Transverse colon (tissue), 4 donors: ENCODE measurements at regions not wholly inside any gene's neighbourhood (a gene's known extent, or its start where the extent isn't known, plus 50 kb on each side); places are given as distances from the start of the nearest gene placed in this dataset.

ENCODE experiments used
- DNase-seq: peaks from one replicate; pipeline ENCODE4 v3.0.0-alpha.2; 2019
- H3K27ac ChIP-seq, 4 donors: fragments of 200-600 bp; sonication (generic); 2 replicates each; pipeline ENCODE4 v1.5.1; 2016 to 2018; ENCODE audit warnings: inconsistent platforms in 4 of 4
- H3K27me3 ChIP-seq: fragments of 200-600 bp; sonication (generic); 2 replicates; pipeline ENCODE4 v1.5.1; 2017; ENCODE audit warnings: inconsistent platforms
- H3K36me3 ChIP-seq, 4 donors: fragments of 200-600 bp; sonication (generic); 2 replicates each; pipeline ENCODE4 v1.5.1; 2017 to 2019; ENCODE audit warnings: inconsistent platforms in 4 of 4
- H3K4me1 ChIP-seq, 4 donors: fragments of 200-600 bp; sonication (generic); 2 replicates each; pipeline ENCODE4 v1.5.1; 2017 to 2020; ENCODE audit warnings: inconsistent platforms in 4 of 4
- H3K4me3 ChIP-seq, 4 donors: fragments of 200-600 bp; sonication (generic); 1 replicate in 1 of 4; 2 replicates in 3 of 4; pipeline versions ENCODE4 v1.5.1 to v1.6.1; 2017 to 2019; ENCODE audit warnings: inconsistent platforms in 4 of 4
- H3K9me3 ChIP-seq, 2 donors: fragments of 200-600 bp; sonication (generic); 2 replicates each; pipeline ENCODE4 v1.5.1; 2017 to 2019; ENCODE audit warnings: inconsistent platforms in 2 of 2
- EP300 ChIP-seq: sonication (generic); formaldehyde crosslinking; IDR thresholded peaks from one replicate; pipeline ENCODE4 v1.6.1; 2017; ENCODE audit warnings: antibody characterized with exemption, low read depth
- POLR2A ChIP-seq: fragments of 450-650 bp; IDR thresholded peaks from one replicate; pipeline ENCODE4 v1.6.1; 2016; ENCODE audit warnings: antibody characterized with exemption, mild to moderate bottlenecking, moderate library complexity
- POLR2AphosphoS5 ChIP-seq, 3 donors: sonication (generic); formaldehyde crosslinking; IDR thresholded peaks; one replicate each; pipeline ENCODE4 v1.6.1; 2016; ENCODE audit warnings: antibody characterized with exemption in 3 of 3
- WGBS, 2 donors: methylation state at CpG; one replicate each; pipeline ENCODE4 v1.1.5; 2018; ENCODE audit warnings: low coverage in 1 of 2; 5-methylcytosine and 5-hydroxymethylcytosine counted together
- in situ Hi-C, 4 donors: fragments of 200-750 bp; cut with MboI; loops; one replicate each; pipeline versions ENCODE4 v1.15.0 to v1.15.1; 2017; ENCODE audit warnings: low sequenced_read_pairs in 3 of 4, low pct_ligation_motif_present in 1 of 4, low pct_unique_long_range_greater_than_20kb in 1 of 4
- intact Hi-C: fragments of 100-400 bp; cut with DNase I; formaldehyde crosslinking; loops from one replicate; pipeline ENCODE4 v1.15.1; 2023; ENCODE audit warnings: low total_unique reads
- TF ChIP-seq, protein P1 (sequence below), 5 experiments: fragments of 200-600 bp in 3 of 5; fragments of 450-650 bp in 2 of 5; sonication (generic) in 3 of 5; IDR thresholded peaks; 1 replicate in 2 of 5; 2 replicates in 3 of 5; pipeline ENCODE4 v1.5.1; 2016 to 2017; ENCODE audit warnings: antibody characterized with exemption in 5 of 5, inconsistent platforms in 3 of 5, mild to moderate bottlenecking in 2 of 5, moderate library complexity in 1 of 5

- no peaks in the 10 kb centered on the region for H3K27me3 ChIP-seq
- no peaks in the 10 kb centered on the region for H3K9me3 ChIP-seq
- H3K4me1 ChIP-seq = no peaks in the 10 kb centered on the region
- in situ Hi-C loops = no loop called here
- intact Hi-C loops = no loop called here
- DNase-seq = no peak
- WGBS, 2 donors = 75 to 89% methylated on average over 2 to 3 of the region's 3 CpGs
- no peak overlapping the region for H3K4me3 ChIP-seq
- H3K36me3 ChIP-seq = no peaks in the 10 kb centered on the region
- H3K27ac ChIP-seq = no peak overlapping the region
- TF ChIP-seq, protein P1, sequence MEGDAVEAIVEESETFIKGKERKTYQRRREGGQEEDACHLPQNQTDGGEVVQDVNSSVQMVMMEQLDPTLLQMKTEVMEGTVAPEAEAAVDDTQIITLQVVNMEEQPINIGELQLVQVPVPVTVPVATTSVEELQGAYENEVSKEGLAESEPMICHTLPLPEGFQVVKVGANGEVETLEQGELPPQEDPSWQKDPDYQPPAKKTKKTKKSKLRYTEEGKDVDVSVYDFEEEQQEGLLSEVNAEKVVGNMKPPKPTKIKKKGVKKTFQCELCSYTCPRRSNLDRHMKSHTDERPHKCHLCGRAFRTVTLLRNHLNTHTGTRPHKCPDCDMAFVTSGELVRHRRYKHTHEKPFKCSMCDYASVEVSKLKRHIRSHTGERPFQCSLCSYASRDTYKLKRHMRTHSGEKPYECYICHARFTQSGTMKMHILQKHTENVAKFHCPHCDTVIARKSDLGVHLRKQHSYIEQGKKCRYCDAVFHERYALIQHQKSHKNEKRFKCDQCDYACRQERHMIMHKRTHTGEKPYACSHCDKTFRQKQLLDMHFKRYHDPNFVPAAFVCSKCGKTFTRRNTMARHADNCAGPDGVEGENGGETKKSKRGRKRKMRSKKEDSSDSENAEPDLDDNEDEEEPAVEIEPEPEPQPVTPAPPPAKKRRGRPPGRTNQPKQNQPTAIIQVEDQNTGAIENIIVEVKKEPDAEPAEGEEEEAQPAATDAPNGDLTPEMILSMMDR (IDR thresholded peaks at IDR 0.05) = no peak
- TF ChIP-seq EP300 (no peak), POLR2A (no peak), POLR2AphosphoS5 (IDR thresholded peaks at IDR 0.05) (no peak)
These were observed 453.5 kb downstream of the CAAP1 start for GRCh38 chr9:26439061-26439624.

GRCh38 chr9:26437056-26437711 is 455.4 kb downstream of the CAAP1 start:
- Histone ChIP-seq H3K27ac (no peak overlapping the region), H3K36me3 (no peaks in the 10 kb centered on the region), H3K4me3 (no peak overlapping the region), H3K9me3 (no peaks in the 10 kb centered on the region), H3K4me1 (no peaks in the 10 kb centered on the region), H3K27me3 (no peaks in the 10 kb centered on the region)
- WGBS, 2 donors = 8% methylated on average over 1 of the region's 1 CpG; no CpG with 5 or more reads in 1 of the 2 donors
- intact Hi-C loops (no loop called here), in situ Hi-C loops (no loop called here)
- TF ChIP-seq EP300 = no peak
- no peak for TF ChIP-seq POLR2A
- TF ChIP-seq POLR2AphosphoS5 (IDR thresholded peaks at IDR 0.05) = no peak
- TF ChIP-seq, protein P1 (IDR thresholded peaks at IDR 0.05) = no peak
- no peak for DNase-seq

DNA sequence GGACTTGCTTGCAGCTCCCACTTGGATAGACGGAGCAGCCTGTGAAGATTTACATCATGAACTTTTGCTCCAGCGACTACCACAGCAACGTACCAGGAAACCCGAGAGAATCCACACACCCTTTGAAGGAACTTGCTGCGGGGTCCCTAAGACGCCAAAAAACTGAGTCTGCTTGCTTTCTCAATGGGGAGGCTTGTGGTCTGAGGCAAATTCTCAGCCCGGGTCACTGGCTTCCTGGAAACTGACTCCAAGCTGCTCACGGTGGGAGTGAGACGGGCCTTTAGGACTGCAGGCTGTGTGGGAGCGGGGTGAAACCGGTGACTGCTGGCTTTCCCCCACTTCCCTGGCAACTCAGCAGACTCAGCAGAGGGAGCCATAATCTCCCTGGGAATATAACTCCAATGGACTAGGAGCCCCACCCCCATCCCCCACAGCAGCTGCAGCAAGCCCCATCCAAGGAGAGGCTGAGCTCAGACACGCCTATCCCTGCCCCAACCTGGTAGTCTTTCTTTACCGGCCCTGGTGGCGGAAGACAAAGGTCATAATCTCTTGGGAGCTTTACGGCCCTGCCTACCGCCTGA is 466.0 kb downstream of the CAAP1 start:
- no peaks in the 10 kb centered on the region for H3K27me3 ChIP-seq
- 86% methylated on average over 16 of the region's 16 CpGs; no CpG with 5 or more reads in 1 of the 2 donors for WGBS, 2 donors
- no peak overlapping the region for H3K4me3 ChIP-seq
- H3K36me3 ChIP-seq = no peaks in the 10 kb centered on the region
- in situ Hi-C loops (no loop called here), intact Hi-C loops (no loop called here)
- no peaks in the 10 kb centered on the region for H3K4me1 ChIP-seq
- no peak overlapping the region for H3K27ac ChIP-seq
- no peaks in the 10 kb centered on the region for H3K9me3 ChIP-seq
- DNase-seq = no peak
- TF ChIP-seq EP300 (no peak), POLR2AphosphoS5 (IDR thresholded peaks at IDR 0.05) (no peak)
- TF ChIP-seq, protein P1 (IDR thresholded peaks at IDR 0.05) = no peak

DNA sequence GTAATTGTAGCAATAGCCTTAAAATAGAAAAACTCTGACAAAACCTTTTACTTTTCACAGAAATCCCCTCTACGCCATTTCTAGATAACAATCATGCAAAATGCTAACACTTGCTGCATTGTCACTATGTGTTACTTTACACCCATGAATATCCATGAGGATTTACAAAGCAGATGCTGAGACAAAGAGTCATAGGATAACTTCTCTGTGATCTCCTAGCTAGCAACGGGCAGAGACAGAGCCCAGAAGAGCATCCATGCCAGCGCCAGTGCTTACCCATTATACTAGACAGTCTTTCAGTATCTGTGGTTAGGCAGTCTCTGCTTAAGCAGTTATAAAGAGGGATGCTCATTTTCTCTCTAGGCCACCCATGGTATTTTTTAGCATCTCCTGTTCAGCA is 474.1 kb downstream of the CAAP1 start:
- intact Hi-C loops = no loop called here
- no peak overlapping the region for H3K4me3 ChIP-seq
- in situ Hi-C loops = no loop called here
- H3K4me1 ChIP-seq = no peaks in the 10 kb centered on the region
- DNase-seq = no peak
- H3K9me3 ChIP-seq = no peaks in the 10 kb centered on the region
- no peaks in the 10 kb centered on the region for H3K36me3 ChIP-seq
- 58 to 75% methylated on average over 3 of the region's 3 CpGs for WGBS, 2 donors
- TF ChIP-seq POLR2A (no peak), EP300 (no peak), POLR2AphosphoS5 (IDR thresholded peaks at IDR 0.05) (no peak)
- TF ChIP-seq, protein P1 (IDR thresholded peaks at IDR 0.05) = no peak
- H3K27me3 ChIP-seq = no peaks in the 10 kb centered on the region
- H3K27ac ChIP-seq = no peak overlapping the region
